Progenitor cell of endocrine pancreas (in vitro differentiated cells): ENCODE measurements at regions not wholly inside any gene's neighbourhood (a gene's known extent, or its start where the extent isn't known, plus 50 kb on each side); places are given as distances from the start of the nearest gene placed in this dataset.

ENCODE experiments used
- DNase-seq: peaks from one replicate; pipeline ENCODE4 v3.0.0; 2021; ENCODE audit warnings: low spot score; ENCODE audit not compliant: unreplicated experiment
- H3K27ac Mint-ChIP-seq: 2 replicates; pipeline ENCODE4 v1.8.0; 2021; ENCODE audit warnings: mild to moderate bottlenecking, moderate library complexity, mixed read lengths
- H3K27me3 Mint-ChIP-seq: 2 replicates; pipeline ENCODE4 v1.8.0; 2021; ENCODE audit warnings: mixed read lengths
- H3K36me3 Mint-ChIP-seq: 2 replicates; pipeline ENCODE4 v1.8.0; 2022; ENCODE audit warnings: mixed read lengths; ENCODE audit not compliant: insufficient read depth
- H3K4me1 Mint-ChIP-seq: 2 replicates; pipeline ENCODE4 v1.8.0; 2021; ENCODE audit warnings: low read depth, mixed read lengths
- H3K4me3 Mint-ChIP-seq: 2 replicates; pipeline ENCODE4 v1.8.0; 2021; ENCODE audit warnings: low read depth, mild to moderate bottlenecking, moderate library complexity, mixed read lengths
- H3K9me3 Mint-ChIP-seq: 2 replicates; pipeline ENCODE4 v1.8.0; 2021; ENCODE audit warnings: low read depth, mixed read lengths
- CTCF ChIP-seq: fragments of 200-600 bp; sonication (generic); IDR thresholded peaks from one replicate; pipeline ENCODE4 v1.5.0; 2021; ENCODE audit warnings: antibody characterized with exemption, mild to moderate bottlenecking; ENCODE audit not compliant: unreplicated experiment

GRCh38 chr5:10166392-10166791 is 83.3 kb downstream of the ATPSCKMT start:
- DNase-seq, result no peak
- Mint-ChIP-seq H3K27ac (no peak overlapping the region), H3K9me3 (peaks cover 17% of the 10 kb centered on the region), H3K27me3 (peaks cover 8% of the 10 kb centered on the region), H3K4me1 (no peaks in the 10 kb centered on the region), H3K36me3 (peaks cover 3% of the 10 kb centered on the region), H3K4me3 (no peak overlapping the region)
- TF ChIP-seq CTCF, result no peak

- Mint-ChIP-seq H3K9me3 (peaks cover 16% of the 10 kb centered on the region), H3K36me3 (peaks cover 3% of the 10 kb centered on the region), H3K4me1 (peaks cover 1% of the 10 kb centered on the region), H3K4me3 (no peak overlapping the region), H3K27ac (no peak overlapping the region), H3K27me3 (peaks cover 14% of the 10 kb centered on the region)
- no peak for TF ChIP-seq CTCF
- no peak for DNase-seq
These were observed 87.2 kb downstream of the ATPSCKMT start for GRCh38 chr5:10162468-10162867.

GRCh38 chr5:10161778-10162177 is 87.9 kb downstream of the ATPSCKMT start:
- no peak overlapping the region for H3K4me3 Mint-ChIP-seq
- no peak for DNase-seq
- peaks cover 14% of the 10 kb centered on the region for H3K27me3 Mint-ChIP-seq
- H3K4me1 Mint-ChIP-seq, result peaks cover 6% of the 10 kb centered on the region
- H3K9me3 Mint-ChIP-seq, result peaks cover 16% of the 10 kb centered on the region
- no peak overlapping the region for H3K27ac Mint-ChIP-seq
- TF ChIP-seq CTCF, result no peak
- H3K36me3 Mint-ChIP-seq, result peaks cover 3% of the 10 kb centered on the region

- TF ChIP-seq CTCF, result no peak
- H3K4me3 Mint-ChIP-seq, result no peak overlapping the region
- no peak for DNase-seq
- H3K9me3 Mint-ChIP-seq, result peaks cover 8% of the 10 kb centered on the region
- no peaks in the 10 kb centered on the region for H3K36me3 Mint-ChIP-seq
- peaks cover 16% of the 10 kb centered on the region for H3K4me1 Mint-ChIP-seq
- peaks cover 14% of the 10 kb centered on the region for H3K27me3 Mint-ChIP-seq
- no peak overlapping the region for H3K27ac Mint-ChIP-seq
These were observed 89.4 kb downstream of the ATPSCKMT start for GRCh38 chr5:10160241-10160640.

GRCh38 chr5:10158886-10159285 is 90.8 kb downstream of the ATPSCKMT start:
- DNase-seq, result no peak
- Mint-ChIP-seq H3K36me3 (no peaks in the 10 kb centered on the region), H3K27ac (no peak overlapping the region), H3K4me1 (peaks cover 17% of the 10 kb centered on the region), H3K27me3 (peaks cover 14% of the 10 kb centered on the region), H3K4me3 (no peak overlapping the region), H3K9me3 (no peaks in the 10 kb centered on the region)
- no peak for TF ChIP-seq CTCF
